Activated T-cell treated with anti-CD3 and anti-CD28 coated beads, Interleukin-2, amount 50 U/mL, for 4 hours (primary cell): ENCODE measurements at regions not wholly inside any gene's neighbourhood (a gene's known extent, or its start where the extent isn't known, plus 50 kb on each side); places are given as distances from the start of the nearest gene placed in this dataset.

Source experiments
- ATAC-seq, 2 donors: fragments of 200-7000 bp; cut with Tn5 transposase; one replicate each; pipeline ENCODE4 v1.10.0; 2021
- DNase-seq: peaks from one replicate; pipeline ENCODE4 v3.0.0-alpha.2; 2020
- H3K27me3 Mint-ChIP-seq: one replicate; pipeline ENCODE4 v1.8.0; 2021; ENCODE audit warnings: low read depth, mixed read lengths
- H3K36me3 Mint-ChIP-seq: one replicate; pipeline ENCODE4 v1.8.0; 2022; ENCODE audit warnings: mixed read lengths; ENCODE audit not compliant: insufficient read depth
- H3K4me1 Mint-ChIP-seq: one replicate; pipeline ENCODE4 v1.8.0; 2021; ENCODE audit warnings: low read depth, mixed read lengths
- H3K4me3 Mint-ChIP-seq: one replicate; pipeline ENCODE4 v1.8.0; 2021; ENCODE audit warnings: mild to moderate bottlenecking, moderate library complexity, mixed read lengths
- H3K9me3 Mint-ChIP-seq: one replicate; pipeline ENCODE4 v1.8.0; 2021; ENCODE audit warnings: mixed read lengths

DNA sequence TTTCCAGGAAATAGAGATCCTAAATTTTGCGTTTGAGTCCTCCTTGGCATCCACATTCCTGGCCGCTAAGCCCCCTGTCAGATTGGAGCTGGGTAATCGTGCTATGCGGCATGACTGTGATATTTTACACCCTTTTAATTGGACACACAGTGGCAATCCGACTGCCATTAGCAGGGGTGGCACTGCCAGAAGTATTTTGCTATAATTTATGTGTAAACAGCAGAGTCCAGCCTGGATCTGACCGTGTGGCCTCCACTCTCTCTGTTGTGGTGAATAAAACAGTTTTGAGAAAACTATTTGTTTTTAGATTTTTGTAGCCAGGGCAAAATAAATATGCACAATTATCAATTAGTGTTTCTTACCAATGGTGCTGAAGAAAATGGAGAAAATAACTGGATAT is 281.0 kb upstream of the IRX2 start:
- ATAC-seq (no peak), DNase-seq (no peak)

DNA sequence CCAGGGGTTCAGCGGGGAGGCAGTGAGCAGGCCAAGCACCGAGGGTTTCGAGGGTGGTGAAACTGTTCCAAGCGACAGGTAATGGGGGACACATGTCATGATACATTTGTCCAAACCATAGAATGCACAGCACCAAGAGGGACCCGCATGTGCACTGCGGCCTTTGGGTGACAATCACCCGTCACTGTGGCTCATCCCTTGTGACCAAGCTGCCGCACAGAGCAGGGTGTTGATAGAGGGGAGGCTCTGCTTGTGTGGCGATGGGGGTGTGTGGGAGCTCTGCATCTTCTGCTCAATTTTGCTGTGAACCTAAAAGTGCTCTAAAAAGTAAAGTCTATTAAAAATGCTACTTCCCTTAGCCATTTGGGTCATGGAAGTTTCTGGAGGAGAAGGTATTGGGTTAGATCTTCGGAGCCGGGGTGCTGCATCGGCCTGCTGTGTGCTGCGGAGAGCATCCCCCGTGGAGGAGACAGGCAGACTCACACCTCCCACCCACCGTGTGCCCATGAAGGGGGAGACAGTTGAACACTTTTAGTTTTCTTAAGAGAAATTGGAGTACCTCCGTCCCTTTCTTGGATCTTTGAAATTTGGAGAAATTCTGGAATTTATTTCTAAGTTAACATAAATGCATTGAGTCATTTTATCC is 280.4 kb upstream of the IRX2 start:
- Mint-ChIP-seq H3K27me3 (no peaks in the 10 kb centered on the region), H3K9me3 (peaks cover 5% of the 10 kb centered on the region), H3K4me3 (no peak overlapping the region), H3K4me1 (no peaks in the 10 kb centered on the region), H3K36me3 (no peaks in the 10 kb centered on the region)
- DNase-seq: no peak
- no peak for ATAC-seq

More for the DNA sequence above, 281.0 kb upstream of the IRX2 start:
- peaks cover 5% of the 10 kb centered on the region for H3K9me3 Mint-ChIP-seq
- H3K4me1 Mint-ChIP-seq: no peaks in the 10 kb centered on the region
- no peaks in the 10 kb centered on the region for H3K36me3 Mint-ChIP-seq
- H3K4me3 Mint-ChIP-seq: no peak overlapping the region
- H3K27me3 Mint-ChIP-seq: no peaks in the 10 kb centered on the region

DNA sequence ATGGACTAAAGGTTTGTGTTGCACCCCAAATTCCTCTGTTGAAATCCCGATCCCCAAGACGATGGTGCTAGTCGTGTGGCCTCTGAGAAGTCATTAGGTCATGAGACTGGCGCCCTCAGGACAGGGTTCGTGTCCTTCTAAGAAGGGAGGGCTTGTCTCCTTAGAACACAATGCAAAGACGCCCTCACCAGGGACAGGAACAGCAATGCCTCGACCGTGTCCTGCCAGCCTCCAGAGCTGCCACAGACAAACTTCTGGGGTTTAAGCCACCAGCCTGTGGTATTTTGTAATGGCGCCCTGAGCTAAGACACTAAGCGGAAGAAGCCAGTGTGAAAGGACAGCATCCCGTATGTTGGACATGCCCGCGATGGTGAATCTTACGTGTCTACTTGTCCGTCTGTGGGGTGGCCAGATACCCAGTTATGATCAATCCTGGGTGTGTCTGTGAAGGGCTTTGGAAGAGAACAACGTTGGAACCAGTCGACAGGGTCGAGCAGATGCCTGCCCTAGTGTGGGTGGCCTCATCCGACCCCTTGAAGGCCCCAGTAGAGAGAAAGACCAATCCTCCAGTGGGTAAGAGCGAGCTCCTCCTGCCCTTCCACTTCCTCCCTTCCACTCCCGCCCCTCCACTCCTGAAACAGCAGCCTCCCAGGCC is 279.2 kb upstream of the IRX2 start:
- no peak for ATAC-seq
- DNase-seq: no peak
- peaks cover 5% of the 10 kb centered on the region for H3K9me3 Mint-ChIP-seq
- H3K4me1 Mint-ChIP-seq: no peaks in the 10 kb centered on the region
- no peak overlapping the region for H3K4me3 Mint-ChIP-seq
- no peaks in the 10 kb centered on the region for H3K27me3 Mint-ChIP-seq
- no peaks in the 10 kb centered on the region for H3K36me3 Mint-ChIP-seq

DNA sequence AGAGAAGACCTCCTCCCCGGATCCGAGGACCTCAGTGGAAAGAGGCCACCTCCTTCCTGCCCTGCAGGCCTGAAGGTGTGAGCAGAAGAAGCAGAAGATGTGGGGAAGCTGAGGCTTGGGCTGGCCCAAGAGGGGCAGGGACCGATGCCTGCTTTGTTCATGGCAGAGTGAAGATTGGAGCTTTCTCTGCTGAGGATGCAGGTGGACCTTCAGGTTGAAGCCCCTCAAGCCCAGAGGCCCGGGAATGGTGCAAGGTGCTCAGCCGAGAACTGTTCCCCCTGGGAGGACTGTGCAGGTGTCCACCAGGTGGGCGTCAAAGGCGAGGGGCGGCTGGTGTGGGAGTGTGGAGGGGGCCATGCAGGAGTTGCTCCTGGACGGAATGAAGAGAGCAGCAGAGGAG is 277.9 kb upstream of the IRX2 start:
- ATAC-seq: no peak
- Mint-ChIP-seq H3K36me3 (no peaks in the 10 kb centered on the region), H3K4me1 (no peaks in the 10 kb centered on the region), H3K27me3 (no peaks in the 10 kb centered on the region), H3K4me3 (no peak overlapping the region), H3K9me3 (peaks cover 5% of the 10 kb centered on the region)
- DNase-seq: no peak

DNA sequence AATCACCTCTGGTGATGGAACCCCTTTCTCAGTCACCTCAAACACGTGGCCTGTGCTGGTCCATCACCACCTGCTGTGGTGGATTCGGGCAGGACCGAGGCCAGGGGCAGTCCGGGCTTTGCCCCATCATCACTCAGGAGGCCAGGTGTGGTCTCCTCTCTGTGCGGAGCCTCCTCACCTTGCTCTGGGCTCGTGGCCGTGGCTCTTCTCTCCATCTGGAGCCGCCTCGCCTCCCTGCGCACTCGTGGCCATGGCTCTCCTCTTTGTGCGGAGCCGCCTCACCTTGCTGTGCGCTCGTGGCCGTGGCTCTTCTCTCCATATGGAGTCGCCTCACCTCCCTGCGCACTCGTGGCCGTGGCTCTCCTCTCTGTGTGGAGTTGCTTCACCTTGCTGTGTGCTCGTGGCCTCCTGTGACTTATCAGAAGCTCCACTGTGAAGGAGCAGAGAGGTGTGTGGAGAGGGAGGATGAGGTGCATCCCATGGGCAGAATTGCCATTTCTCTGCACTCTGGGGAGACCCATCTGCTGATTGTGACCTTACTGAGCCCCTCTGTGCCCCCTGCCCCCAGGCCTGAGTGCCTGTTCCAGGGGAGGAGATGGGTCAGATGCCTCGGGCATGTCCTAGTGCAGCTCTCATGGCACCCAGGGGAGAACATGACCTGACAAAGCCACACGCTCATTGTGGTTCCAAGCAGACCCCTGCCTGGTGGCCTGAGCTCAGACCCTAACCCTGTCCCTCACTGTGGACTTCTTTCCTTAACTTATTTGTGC is 276.6 kb upstream of the IRX2 start:
- ATAC-seq: no peak
- no peaks in the 10 kb centered on the region for H3K27me3 Mint-ChIP-seq
- H3K9me3 Mint-ChIP-seq: peaks cover 5% of the 10 kb centered on the region
- no peak overlapping the region for H3K4me3 Mint-ChIP-seq
- DNase-seq: no peak
- H3K4me1 Mint-ChIP-seq: no peaks in the 10 kb centered on the region
- no peaks in the 10 kb centered on the region for H3K36me3 Mint-ChIP-seq

DNA sequence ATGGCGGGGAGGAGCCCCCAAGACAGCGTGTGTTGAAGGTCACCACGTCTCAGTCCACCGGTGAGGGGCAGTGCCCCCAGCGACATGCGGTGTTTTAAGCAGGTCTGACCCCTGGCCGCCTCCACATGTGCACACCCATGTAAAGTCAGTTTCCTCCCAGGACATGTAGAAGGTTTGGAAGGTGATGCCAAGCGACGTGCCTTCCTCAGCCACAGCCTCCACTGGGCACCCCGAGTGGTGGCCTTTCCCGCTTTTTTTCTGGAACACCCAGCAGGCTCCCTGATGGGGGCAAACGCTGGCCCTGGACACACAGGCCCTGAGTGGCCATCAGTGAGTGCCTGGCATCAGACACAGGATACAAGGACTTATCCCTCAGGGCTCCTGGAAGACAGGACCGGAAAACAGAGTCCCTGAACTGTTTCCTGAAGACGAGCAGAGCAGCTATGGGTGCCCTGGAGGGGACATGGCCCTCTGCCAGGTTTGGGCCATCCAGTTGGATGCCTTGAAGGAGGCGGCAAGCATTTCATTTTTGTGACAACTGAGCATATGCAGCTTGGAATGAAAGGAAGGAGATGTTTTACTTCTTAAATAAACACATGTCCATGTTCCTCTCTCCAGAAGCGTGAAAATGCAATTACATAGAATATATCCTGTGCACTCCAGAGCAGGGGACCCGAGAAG is 275.8 kb upstream of the IRX2 start:
- no peak overlapping the region for H3K4me3 Mint-ChIP-seq
- no peaks in the 10 kb centered on the region for H3K27me3 Mint-ChIP-seq
- peaks cover 5% of the 10 kb centered on the region for H3K9me3 Mint-ChIP-seq
- DNase-seq: no peak
- no peaks in the 10 kb centered on the region for H3K4me1 Mint-ChIP-seq
- H3K36me3 Mint-ChIP-seq: no peaks in the 10 kb centered on the region
- no peak for ATAC-seq

DNA sequence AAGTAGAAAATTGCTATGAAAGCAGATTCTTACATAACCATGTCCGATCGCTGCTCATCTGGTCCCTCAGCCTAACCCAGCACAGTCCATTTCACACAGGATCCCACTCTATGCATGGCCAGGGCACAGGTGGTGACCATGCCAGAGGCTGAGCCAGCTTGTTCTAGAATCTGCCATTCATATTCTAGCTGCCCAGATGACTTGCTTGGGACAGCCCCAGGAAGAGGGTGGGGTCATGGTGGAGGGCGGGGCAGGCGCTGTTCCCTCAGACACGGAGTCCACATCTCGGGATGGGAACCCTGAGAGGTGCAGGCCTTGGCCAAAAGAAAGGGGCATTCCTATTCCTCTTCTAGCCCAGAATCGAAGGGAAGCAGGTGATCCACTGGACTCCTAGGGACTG is 275.2 kb upstream of the IRX2 start:
- Mint-ChIP-seq H3K4me1 (no peaks in the 10 kb centered on the region), H3K4me3 (no peak overlapping the region), H3K9me3 (peaks cover 5% of the 10 kb centered on the region), H3K27me3 (no peaks in the 10 kb centered on the region), H3K36me3 (no peaks in the 10 kb centered on the region)
- ATAC-seq (no peak), DNase-seq (no peak)

DNA sequence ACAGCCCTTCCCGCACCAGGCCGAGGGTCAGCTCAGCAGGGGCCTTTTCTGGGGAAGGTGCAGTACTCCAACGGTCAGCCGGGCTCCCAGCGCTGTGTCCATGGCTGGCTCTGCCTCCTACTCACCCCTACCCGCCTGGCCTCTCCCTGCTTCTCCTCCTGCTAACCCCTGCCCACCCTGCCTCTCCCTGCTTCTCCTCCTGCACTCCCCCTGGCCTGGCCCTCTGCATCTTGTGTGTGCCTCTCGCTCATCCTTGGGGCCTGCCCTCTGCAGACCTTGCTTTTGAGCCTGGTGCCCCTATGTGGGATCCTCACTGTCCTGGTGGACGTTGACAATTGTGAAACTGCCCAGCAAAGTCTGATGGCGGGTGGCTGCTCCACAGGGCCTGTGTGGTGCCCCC is 274.6 kb upstream of the IRX2 start:
- Mint-ChIP-seq H3K36me3 (no peaks in the 10 kb centered on the region), H3K9me3 (peaks cover under 1% of the 10 kb centered on the region), H3K27me3 (no peaks in the 10 kb centered on the region), H3K4me3 (no peak overlapping the region), H3K4me1 (no peaks in the 10 kb centered on the region)
- ATAC-seq (no peak), DNase-seq (no peak)

DNA sequence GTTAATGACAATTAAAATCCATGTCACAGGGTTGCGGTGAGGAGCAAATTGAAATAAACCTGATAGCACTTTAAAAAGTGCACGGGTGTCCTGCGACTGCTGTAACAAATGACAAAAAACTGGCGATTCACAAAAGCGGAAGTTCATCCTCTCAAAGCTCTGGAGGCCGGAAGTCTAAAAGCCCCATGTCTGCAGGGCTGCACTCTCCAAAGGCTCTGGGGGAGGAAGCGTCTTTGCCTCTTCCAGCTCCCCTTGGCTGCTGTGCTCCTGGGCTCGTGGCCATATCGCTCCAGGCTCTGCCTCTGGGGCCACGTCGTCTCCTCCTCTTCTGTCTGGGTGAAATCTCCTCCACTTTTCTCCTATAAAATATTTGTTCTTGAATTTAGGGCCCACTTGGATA is 273.9 kb upstream of the IRX2 start:
- no peak for ATAC-seq
- no peak for DNase-seq
- H3K36me3 Mint-ChIP-seq: no peaks in the 10 kb centered on the region
- no peaks in the 10 kb centered on the region for H3K9me3 Mint-ChIP-seq
- H3K4me1 Mint-ChIP-seq: no peaks in the 10 kb centered on the region
- no peak overlapping the region for H3K4me3 Mint-ChIP-seq
- no peaks in the 10 kb centered on the region for H3K27me3 Mint-ChIP-seq

DNA sequence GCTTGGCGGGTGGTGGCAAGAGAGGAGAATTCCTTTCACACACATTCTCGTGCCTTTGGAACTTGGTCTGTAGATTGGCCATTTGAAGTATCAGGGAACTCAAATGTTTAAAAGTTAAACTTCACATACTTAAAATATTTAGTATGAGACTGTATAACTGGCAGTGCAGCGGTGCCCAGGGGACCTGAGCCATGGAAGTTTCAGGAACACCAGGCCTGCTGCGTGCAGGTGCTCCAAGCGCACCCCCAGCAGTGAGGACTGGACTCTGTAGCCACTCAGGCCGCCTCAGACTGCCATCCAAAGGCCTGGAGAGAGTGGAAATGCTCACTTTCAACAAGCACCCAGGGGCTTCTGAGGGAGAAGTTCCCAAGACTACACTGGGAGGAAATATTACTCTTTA is 273.5 kb upstream of the IRX2 start:
- H3K36me3 Mint-ChIP-seq: no peaks in the 10 kb centered on the region
- no peaks in the 10 kb centered on the region for H3K9me3 Mint-ChIP-seq
- no peaks in the 10 kb centered on the region for H3K4me1 Mint-ChIP-seq
- no peak for ATAC-seq
- no peaks in the 10 kb centered on the region for H3K27me3 Mint-ChIP-seq
- no peak overlapping the region for H3K4me3 Mint-ChIP-seq
- no peak for DNase-seq

DNA sequence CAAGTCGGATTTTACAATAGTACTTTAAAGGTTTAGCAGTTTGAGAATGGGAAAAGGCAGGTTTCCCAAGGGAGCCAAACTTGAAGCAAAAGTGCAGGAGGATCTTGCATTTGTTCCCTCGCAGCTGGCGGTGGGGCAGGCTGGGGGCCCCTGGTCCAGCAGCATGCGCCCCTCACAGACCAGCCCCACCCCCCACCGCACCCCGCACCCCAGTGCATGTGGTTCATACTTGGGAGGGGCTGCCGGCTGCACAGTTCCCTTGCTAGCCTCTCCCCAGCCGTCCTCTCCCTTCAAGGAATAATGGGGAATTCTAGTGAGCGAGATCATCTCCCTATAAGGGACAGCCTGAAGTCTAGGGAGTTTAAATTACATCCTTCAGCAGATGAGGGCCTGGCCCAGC is 273.1 kb upstream of the IRX2 start:
- no peak for DNase-seq
- no peaks in the 10 kb centered on the region for H3K4me1 Mint-ChIP-seq
- no peak overlapping the region for H3K4me3 Mint-ChIP-seq
- no peak for ATAC-seq
- no peaks in the 10 kb centered on the region for H3K9me3 Mint-ChIP-seq
- no peaks in the 10 kb centered on the region for H3K27me3 Mint-ChIP-seq
- no peaks in the 10 kb centered on the region for H3K36me3 Mint-ChIP-seq

DNA sequence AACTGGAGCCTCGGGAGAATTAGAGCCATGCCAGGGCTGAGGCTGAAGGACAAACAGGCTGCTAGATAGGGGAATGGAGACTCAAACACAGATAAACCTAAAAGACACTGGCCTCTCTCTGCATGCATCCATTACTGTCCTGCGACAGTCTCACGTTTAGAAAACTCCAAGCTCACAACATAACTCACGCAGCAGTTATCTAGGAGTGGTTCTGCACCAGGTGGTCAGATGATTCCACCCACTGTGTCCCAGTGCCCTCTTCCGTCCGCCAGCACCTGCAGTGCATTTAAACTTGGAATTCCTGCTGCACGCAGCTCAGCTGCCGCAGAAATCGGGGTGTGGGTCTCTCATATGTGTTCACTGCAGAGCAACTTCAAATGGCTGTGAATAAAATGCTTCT is 272.6 kb upstream of the IRX2 start:
- no peaks in the 10 kb centered on the region for H3K36me3 Mint-ChIP-seq
- H3K9me3 Mint-ChIP-seq: peaks cover under 1% of the 10 kb centered on the region
- no peak overlapping the region for H3K4me3 Mint-ChIP-seq
- ATAC-seq (no peak), DNase-seq (no peak)
- H3K4me1 Mint-ChIP-seq: no peaks in the 10 kb centered on the region
- no peaks in the 10 kb centered on the region for H3K27me3 Mint-ChIP-seq

DNA sequence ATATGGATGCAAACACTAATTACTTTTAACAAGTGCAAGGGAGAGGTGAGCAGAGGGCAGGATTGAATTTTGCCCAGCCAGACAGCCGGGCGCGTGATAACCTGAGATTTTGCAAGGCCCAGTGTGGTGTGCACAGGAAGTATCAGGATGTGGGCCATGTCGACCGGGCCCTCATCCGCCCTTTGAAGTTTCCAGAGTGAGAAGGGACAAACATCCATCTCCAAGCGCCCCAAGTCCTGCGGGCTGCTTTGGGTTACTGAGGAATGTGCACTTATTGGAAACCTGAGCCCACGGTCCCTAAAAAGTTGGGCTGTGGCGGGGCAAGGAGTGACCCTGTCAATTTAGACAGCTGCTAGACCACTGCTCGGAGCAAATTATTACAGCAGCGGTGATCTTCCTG is 272.2 kb upstream of the IRX2 start:
- DNase-seq (no peak), ATAC-seq (no peak)
- Mint-ChIP-seq H3K4me1 (no peaks in the 10 kb centered on the region), H3K4me3 (no peak overlapping the region), H3K36me3 (no peaks in the 10 kb centered on the region), H3K27me3 (no peaks in the 10 kb centered on the region), H3K9me3 (peaks cover 4% of the 10 kb centered on the region)

DNA sequence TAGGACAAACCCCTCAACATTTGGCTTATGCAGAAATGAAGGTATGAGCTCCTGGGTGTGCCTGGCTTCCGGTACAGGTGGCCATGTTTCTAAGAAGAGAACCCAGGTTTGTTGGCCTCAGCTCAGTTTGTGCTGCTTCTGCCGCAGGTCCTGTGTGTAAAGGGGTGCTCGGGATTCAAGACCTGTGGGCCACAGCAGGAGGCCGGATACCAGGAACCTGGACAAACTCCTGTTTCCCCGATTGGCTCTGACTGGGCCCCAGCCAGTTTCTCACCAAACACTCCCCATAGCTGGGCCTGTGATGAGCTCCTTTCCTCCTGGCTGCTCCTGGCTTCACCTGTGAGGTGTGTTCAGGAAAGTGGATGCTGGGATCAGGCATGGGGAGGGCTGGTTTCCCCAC is 271.2 kb upstream of the IRX2 start:
- Mint-ChIP-seq H3K27me3 (no peaks in the 10 kb centered on the region), H3K9me3 (peaks cover 4% of the 10 kb centered on the region), H3K4me1 (no peaks in the 10 kb centered on the region), H3K36me3 (no peaks in the 10 kb centered on the region), H3K4me3 (no peak overlapping the region)
- DNase-seq (no peak), ATAC-seq (no peak)
